Neural cell (in vitro differentiated cells): ENCODE measurements at regions not wholly inside any gene's neighbourhood (a gene's known extent, or its start where the extent isn't known, plus 50 kb on each side); places are given as distances from the start of the nearest gene placed in this dataset.

ENCODE experiments used
- CTCF ChIP-seq: fragments of 450-650 bp; IDR thresholded peaks from 2 replicates; pipeline ENCODE4 v1.5.1; 2014; ENCODE audit warnings: antibody characterized with exemption, mild to moderate bottlenecking, moderate library complexity; ENCODE audit not compliant: poor library complexity, severe bottlenecking
- EP300 ChIP-seq: fragments of 450-650 bp; conservative IDR thresholded peaks from 2 replicates; pipeline ENCODE4 v1.6.1; 2014; ENCODE audit warnings: antibody characterized with exemption, mild to moderate bottlenecking, moderate library complexity; ENCODE audit not compliant: poor library complexity, severe bottlenecking
- POLR2AphosphoS5 ChIP-seq: IDR thresholded peaks from 2 replicates; pipeline ENCODE4 v1.6.1; 2012
- REST ChIP-seq: IDR thresholded peaks from 2 replicates; pipeline ENCODE4 v1.6.1; 2012; ENCODE audit warnings: borderline replicate concordance

DNA sequence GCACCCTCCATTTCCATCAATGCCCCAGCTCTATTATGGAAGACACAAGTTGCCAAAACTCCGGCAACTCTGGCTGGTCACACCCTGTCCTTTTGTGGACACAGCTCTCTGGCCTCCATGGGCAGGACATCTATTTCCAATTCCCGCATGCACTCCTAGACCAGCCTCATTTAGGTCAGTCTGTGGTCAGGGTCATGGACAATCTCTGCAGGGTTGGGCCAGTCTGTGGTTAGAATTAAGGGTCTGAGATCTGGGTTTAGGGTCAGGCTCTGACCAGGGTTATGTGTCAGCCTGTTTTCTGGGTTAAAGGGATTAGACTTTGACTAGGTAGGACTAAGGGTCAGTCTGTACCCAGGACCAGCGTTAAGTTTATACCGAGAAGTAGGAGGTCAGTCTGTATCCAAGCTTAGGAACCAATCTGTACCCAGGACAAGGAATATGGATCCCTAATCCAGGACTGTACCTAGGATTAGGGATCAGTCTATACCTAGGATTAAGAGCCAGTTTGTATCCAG, 82.4 kb downstream of the VEGFA start:
- TF ChIP-seq EP300 (no peak), CTCF (no peak), REST (no peak), POLR2AphosphoS5 (no peak)
